ENCODE measurements at regions not wholly inside any gene's neighbourhood (a gene's known extent, or its start where the extent isn't known, plus 50 kb on each side); places are given as distances from the start of the nearest gene placed in this dataset.

DNA sequence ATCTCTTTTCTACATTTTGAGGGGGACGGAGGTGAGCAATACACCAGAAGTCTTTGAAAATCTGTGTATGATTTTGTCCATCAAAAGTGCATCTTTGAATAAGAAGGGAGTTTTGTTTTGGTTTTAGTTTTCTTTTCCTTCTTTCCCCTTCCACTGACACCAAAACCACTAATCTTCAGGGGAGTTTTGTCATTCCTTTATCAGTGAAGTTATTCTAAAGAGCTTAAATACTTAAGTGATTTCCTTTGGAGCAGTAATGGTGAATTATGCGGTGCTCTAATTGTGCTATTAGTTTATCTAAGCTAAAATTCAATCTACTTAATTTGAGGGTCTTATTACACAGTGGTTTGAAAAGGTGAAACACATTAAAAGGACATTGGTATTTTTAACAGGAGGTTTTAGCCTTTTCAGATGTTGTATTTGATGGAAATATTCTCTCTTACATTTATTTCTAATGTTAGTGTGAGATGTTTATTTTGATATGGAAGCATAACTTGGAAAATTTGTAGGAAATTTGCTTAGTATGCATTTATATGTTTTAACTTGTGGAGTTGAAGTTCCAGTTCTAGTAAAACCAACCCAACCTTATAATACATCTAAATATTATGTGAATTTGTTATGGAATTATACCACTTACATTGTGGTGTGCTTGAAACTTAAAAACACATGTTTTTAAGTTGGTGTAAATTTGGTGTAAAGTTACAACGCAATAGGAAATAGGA lies 124.9 kb downstream of the PCDH7 start (continued):
- TF ChIP-seq YY1 (IDR thresholded peaks at IDR 0.05; ENCODE audit: low read depth, low read length) (no peak), SIRT6 (IDR thresholded peaks at IDR 0.05; ENCODE audit: low read length) (no peak), ZNF274 (IDR thresholded peaks at IDR 0.05; ENCODE audit: borderline replicate concordance, extremely low read depth, low read length) (no peak), CREB1 (IDR thresholded peaks at IDR 0.05) (no peak)
- TF ChIP-seq, protein P1, sequence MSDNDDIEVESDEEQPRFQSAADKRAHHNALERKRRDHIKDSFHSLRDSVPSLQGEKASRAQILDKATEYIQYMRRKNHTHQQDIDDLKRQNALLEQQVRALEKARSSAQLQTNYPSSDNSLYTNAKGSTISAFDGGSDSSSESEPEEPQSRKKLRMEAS (IDR thresholded peaks at IDR 0.05) = no peak
